B cell (primary cell): ENCODE measurements at regions not wholly inside any gene's neighbourhood (a gene's known extent, or its start where the extent isn't known, plus 50 kb on each side); places are given as distances from the start of the nearest gene placed in this dataset.

ENCODE experiments used
- EZH2 ChIP-seq: IDR thresholded peaks from 2 replicates; pipeline ENCODE4 v1.6.1; 2012; ENCODE audit warnings: borderline replicate concordance, low read depth, mild to moderate bottlenecking, moderate library complexity, low read length; ENCODE audit not compliant: insufficient read depth, poor library complexity, severe bottlenecking
- TF ChIP-seq, protein P1 (sequence below): fragments of 200-600 bp; IDR thresholded peaks from one replicate; pipeline ENCODE4 v1.8.0; 2022; ENCODE audit warnings: antibody characterized with exemption, mild to moderate bottlenecking

- TF ChIP-seq, protein P1, sequence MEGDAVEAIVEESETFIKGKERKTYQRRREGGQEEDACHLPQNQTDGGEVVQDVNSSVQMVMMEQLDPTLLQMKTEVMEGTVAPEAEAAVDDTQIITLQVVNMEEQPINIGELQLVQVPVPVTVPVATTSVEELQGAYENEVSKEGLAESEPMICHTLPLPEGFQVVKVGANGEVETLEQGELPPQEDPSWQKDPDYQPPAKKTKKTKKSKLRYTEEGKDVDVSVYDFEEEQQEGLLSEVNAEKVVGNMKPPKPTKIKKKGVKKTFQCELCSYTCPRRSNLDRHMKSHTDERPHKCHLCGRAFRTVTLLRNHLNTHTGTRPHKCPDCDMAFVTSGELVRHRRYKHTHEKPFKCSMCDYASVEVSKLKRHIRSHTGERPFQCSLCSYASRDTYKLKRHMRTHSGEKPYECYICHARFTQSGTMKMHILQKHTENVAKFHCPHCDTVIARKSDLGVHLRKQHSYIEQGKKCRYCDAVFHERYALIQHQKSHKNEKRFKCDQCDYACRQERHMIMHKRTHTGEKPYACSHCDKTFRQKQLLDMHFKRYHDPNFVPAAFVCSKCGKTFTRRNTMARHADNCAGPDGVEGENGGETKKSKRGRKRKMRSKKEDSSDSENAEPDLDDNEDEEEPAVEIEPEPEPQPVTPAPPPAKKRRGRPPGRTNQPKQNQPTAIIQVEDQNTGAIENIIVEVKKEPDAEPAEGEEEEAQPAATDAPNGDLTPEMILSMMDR, result no peak
- TF ChIP-seq EZH2, result no peak
These were observed 797.0 kb downstream of the TDRD15 start for GRCh38 chr2:21920721-21921120.
